ENCODE measurements at regions not wholly inside any gene's neighbourhood (a gene's known extent, or its start where the extent isn't known, plus 50 kb on each side); places are given as distances from the start of the nearest gene placed in this dataset.

GRCh38 chr18:51767293-51767692, 569.8 kb upstream of the MEX3C start:
- Histone ChIP-seq H2AFZ (ENCODE audit: low read depth) (no peak overlapping the region), H3K9me3 (no peaks in the 10 kb centered on the region), H3K36me3 (replicated peaks in 1 of 2; ENCODE audit: control insufficient read depth in 1 of 2, insufficient read depth in 2 of 2, low read length in 1 of 2) (no peaks in the 10 kb centered on the region), H3K9ac (no peak overlapping the region), H3K79me2 (ENCODE audit: insufficient read depth) (no peaks in the 10 kb centered on the region), H3K27me3 (ENCODE audit: insufficient read depth) (no peaks in the 10 kb centered on the region), H3K9me2 (no peaks in the 10 kb centered on the region), H3K4me2 (no peak overlapping the region), H4K20me1 (ENCODE audit: insufficient read depth) (no peaks in the 10 kb centered on the region), H3K4me3 (ENCODE audit: low read depth in 2 of 2, low read length in 1 of 2) (no peak overlapping the region), H3K27ac (ENCODE audit: low read depth in 2 of 2, low read length in 1 of 2) (no peak overlapping the region), H3K4me1 (ENCODE audit: control insufficient read depth in 1 of 2, insufficient read depth in 2 of 2, low read depth in 1 of 2, low read length in 1 of 2) (peaks cover 0 to 6% of the 10 kb centered on the region in 2 experiments; a peak in 2 of 4 replicates), H3F3A (replicated peaks; ENCODE audit: insufficient read depth) (no peaks in the 10 kb centered on the region)
- no peak for DNase-seq
- WGBS (ENCODE audit: low lambda C conversion rate): 20% methylated on average over 1 of the region's 1 CpG
- ChIA-PET POLR2A (no interaction called here), CTCF (no interaction called here)
- TF ChIP-seq RCOR1 (IDR thresholded peaks at IDR 0.05; ENCODE audit: low read length) (no peak), POLR2AphosphoS5 (IDR thresholded peaks at IDR 0.05; ENCODE audit: low read depth, low read length) (no peak), USF2 (IDR thresholded peaks at IDR 0.05; ENCODE audit: borderline replicate concordance, low read depth, low read length) (no peak), CHD2 (IDR thresholded peaks at IDR 0.05; ENCODE audit: low read length, partially characterized antibody) (no peak), MAX (IDR thresholded peaks at IDR 0.05; ENCODE audit: low read depth) (no peak), JUND (IDR thresholded peaks at IDR 0.05) (no peak), TEAD4 (IDR thresholded peaks at IDR 0.05; ENCODE audit: borderline replicate concordance, insufficient read depth) (no peak), NFIC (IDR thresholded peaks at IDR 0.05; ENCODE audit: borderline replicate concordance) (no peak), RAD21 (IDR thresholded peaks at IDR 0.05; ENCODE audit: low read length) (no peak), FOXJ3 (CRISPR knock-in tag; IDR thresholded peaks at IDR 0.05) (no peak), ELF1 (IDR thresholded peaks at IDR 0.05) (no peak), SIN3A (IDR thresholded peaks at IDR 0.05; ENCODE audit: borderline replicate concordance, low read depth, low read length) (no peak), SMC3 (IDR thresholded peaks at IDR 0.05; ENCODE audit: low read depth, low read length) (no peak), ZBTB33 (IDR thresholded peaks at IDR 0.05; ENCODE audit: borderline replicate concordance, low read depth) (no peak), RFX5 (IDR thresholded peaks at IDR 0.05; ENCODE audit: low read length) (no peak), PBX3 (IDR thresholded peaks at IDR 0.05) (no peak), IRF3 (IDR thresholded peaks at IDR 0.05; ENCODE audit: low read depth, low read length) (no peak), GABPA (IDR thresholded peaks at IDR 0.05; ENCODE audit: low read depth) (no peak), REST (IDR thresholded peaks at IDR 0.05; ENCODE audit: low read depth, low read length) (no peak), RXRA (IDR thresholded peaks at IDR 0.05; ENCODE audit: borderline replicate concordance, low read depth) (no peak)

All from SK-N-SH (cell line).